ENCODE measurements at regions not wholly inside any gene's neighbourhood (a gene's known extent, or its start where the extent isn't known, plus 50 kb on each side); places are given as distances from the start of the nearest gene placed in this dataset.

DNA sequence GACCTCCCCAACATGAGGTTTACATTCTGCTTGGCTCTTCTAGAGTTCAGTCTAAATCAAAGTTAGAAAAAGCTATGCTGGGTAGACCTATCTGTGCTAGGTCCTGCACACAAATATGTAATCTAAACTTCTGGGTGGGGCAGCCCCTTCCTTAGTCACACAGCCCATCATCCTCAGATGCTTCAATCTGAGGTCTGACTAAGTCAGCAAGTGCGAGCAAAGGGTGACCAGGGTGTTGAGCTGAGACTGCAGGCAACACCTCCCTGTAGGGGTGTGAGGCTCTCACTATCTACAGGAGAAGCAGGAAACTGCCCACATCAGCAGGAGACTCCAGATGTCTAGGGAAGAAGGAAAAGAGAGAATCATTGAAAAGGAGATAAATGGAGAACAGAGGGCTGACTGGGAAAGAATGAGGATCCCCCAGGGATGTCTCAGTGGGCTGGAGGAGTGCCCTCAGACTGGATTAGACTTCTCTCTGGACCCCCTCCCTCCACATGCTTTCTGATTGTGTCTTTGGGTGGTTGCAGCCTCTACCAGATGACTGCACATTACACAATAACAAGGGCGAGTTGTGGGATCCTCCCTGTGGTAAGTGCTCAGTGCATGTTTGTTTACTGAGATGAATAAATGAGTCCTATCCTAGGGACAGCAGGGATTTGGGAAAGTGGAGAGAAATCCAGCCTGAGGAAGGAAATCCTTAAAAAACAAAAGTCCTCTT lies 266.2 kb upstream of the PLET1 start:
- TF ChIP-seq POLR2A (IDR thresholded peaks at IDR 0.05) (no peak), CTCF (IDR thresholded peaks at IDR 0.05) (no peak)
